HG03095 (cell line): ENCODE measurements at regions not wholly inside any gene's neighbourhood (a gene's known extent, or its start where the extent isn't known, plus 50 kb on each side); places are given as distances from the start of the nearest gene placed in this dataset.
"Not testable (repeated sequence)": the region's sequence is repeated elsewhere in the genome, so short reads cannot be mapped to it uniquely, and the experiment has no call there.

Experiments used
- ATAC-seq: cut with Tn5 transposase; IDR thresholded peaks from one replicate; pipeline ENCODE4 v1.9.1; 2021; ENCODE audit warnings: moderate library complexity; ENCODE audit not compliant: unreplicated experiment

DNA sequence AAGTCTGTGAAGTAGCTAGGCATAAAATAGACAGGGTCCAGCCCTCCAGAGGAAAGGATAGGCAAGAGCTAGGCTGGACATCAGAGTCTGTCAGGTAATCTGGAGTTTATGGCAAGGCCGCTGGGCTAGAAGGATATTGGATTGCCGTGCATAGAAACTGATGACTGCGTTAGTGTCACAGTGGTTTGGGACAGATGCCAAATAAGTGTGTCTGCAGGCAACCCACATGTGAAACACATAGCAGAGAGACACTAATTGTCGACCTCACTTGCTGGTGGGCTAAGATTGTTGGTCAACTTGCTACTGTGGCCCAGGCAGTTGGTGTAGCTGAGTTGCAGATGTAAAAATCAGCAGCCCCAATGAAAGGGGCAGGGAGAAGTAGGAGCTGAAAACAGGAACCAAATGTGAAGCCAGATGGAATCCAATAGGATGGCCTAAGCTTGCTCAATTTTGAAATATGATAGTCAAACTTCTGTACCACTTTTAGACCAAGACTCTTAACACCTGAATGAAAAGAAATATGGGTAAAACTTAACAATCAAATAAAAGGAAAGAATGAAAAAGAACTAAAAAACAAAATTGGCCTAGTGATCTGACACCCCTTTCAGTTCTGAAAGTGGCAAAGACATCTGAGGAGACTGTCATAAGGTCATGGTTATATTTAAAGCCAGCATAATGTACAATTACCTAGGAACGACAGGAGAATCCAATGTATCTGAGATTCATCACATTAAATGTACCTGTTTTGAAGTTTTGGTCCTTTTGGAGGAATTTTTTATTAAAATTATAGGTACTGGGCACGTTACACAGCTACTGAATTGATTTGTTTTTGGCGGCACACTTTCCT lies 243.3 kb upstream of the ACTBL2 start:
- ATAC-seq, result no peak

DNA sequence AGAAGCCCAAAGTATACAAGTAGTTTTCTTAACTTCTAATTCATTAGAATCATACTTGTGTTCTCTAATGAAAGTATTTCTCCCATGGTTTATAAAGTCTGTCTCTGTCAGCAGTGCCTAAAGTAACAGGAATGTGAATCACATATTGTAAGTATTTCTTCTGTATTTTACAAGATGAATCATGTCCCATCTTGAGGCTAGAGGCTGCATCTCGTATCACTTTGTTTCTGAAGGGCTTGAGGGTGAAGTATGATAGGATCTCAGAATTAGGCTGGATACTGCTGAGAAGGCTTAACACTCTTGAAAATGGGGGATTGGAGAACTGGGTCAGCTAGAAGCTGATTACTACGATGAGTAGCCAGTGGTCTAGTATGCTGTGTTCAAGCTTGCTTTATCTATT lies 242.2 kb upstream of the ACTBL2 start:
- no peak for ATAC-seq

DNA sequence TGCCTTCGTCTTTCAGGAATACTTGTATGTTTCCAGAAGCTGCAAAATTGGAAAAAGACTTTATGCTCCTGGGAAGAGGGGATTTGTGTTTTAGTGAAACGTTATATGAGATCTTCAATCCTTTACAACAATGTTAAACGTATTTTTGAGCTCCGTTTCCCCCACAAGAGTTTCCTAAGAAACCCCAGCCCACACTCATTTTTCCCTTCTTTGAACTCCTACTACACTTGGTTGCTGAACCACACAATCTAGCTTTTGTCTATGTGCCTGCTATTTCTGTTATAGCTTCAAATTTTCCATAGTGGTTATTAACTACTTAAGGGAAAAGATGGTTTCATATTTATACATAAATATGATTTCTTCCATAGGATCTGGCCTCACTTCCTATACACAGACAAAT lies 238.6 kb upstream of the ACTBL2 start:
- no peak for ATAC-seq

DNA sequence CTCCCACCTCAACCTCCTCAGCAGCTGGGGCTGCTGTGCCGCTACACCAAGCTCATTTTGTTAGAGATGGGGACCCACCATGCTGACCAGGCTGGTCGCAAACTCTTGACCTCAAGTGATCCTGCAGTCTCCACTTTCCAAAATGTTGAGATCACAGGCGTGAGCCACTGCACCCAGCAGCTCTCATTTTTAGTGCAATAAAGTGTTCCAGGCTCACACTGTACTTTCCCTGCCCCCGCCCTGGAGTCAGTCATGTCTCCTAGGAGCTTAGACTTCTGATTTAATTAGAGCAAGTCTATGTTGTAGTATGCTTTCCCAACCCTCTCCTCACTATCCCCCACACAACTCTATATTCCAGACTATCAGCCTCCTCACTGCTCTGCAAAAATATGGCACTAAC lies 238.0 kb upstream of the ACTBL2 start:
- no peak for ATAC-seq

DNA sequence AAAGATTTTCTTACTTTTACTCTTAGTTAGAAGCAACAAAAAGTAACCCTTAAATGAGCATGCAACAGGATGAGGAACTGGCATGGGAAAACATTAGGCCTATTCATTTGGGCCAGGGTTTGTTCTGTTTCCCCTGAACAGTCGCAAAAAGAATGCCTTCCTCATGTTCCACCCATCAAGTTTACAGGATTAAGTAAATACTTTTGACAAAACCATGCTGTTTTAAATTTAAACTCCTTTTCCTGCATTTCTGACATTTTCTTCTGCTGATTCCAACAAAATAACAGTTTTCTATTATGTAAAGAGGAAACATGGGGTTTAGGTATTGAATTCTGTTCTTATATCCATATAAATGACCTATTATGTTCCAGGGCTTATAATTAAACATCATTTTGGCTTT lies 236.6 kb upstream of the ACTBL2 start:
- ATAC-seq, result no peak

DNA sequence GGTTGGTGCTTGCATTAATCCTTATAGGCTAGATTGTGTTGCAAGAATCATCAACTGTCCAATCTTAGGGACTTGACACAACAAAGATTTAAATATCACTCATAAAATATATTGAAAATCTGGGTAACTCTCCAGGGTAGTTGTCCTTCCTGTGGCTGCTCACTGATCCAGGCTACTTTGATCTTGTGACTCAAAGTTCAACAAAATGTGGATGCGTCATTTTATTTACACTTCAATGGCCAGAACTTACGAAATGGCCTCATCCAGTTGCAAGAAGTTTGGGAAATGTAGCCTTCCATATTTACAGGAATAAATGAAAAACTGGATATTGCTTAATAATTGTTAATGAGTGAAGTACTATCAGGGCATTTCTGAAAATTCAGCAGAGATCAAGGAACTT lies 235.5 kb upstream of the ACTBL2 start:
- no peak for ATAC-seq

DNA sequence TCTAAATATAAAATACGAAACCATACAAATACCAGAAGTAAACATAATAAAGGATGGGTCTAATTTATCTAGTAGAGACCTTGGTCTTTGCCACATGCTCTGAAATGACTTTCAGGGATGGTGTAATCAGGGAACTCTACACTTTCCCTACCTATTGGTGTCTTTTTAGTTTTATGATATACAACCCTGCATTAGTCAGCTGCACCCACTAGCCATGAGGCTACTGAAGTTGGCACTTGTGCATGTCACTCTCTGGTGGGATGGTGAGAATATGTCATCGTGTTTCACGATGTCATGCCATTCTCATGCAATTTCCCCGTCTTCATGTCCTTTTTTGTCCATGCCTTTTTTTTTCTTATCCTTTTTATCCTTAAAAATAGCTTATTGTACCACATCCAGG lies 234.9 kb upstream of the ACTBL2 start:
- ATAC-seq, result no peak

DNA sequence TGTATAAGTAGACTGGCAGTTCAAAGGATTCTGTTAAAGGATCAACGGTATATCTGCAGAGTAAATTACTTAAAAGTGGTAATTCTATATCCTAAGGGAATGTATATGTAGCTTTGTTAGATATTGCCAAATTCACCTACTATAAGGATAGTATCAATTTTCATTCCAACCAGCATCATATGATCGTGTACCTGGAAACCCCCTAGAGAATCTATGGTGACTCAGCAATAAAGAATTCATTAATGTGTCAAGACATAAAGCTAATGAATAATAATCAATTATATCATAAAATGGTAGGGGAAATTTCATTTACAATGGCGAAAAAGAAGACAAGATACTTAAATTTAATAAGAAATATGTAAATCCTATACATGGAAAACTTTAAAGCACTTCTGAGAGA lies 234.1 kb upstream of the ACTBL2 start:
- no peak for ATAC-seq

DNA sequence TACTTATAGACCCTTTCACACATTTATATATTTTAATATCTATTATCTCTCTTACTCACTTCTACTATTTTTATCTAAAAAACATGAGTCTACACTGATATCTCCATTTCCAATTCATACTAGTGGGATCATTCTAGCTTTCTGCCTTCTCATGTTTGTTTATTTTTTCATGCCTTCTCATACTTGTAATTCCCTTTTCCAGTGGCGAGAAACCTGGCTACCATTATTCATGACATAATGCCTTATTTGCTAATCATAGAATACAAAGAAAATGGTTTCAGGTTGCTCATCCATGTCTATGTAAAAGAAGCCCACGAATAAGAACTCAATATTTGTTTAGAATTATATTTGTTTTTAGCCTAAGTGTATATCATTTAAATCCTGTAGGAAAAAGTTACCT lies 232.7 kb upstream of the ACTBL2 start:
- ATAC-seq, result no peak

DNA sequence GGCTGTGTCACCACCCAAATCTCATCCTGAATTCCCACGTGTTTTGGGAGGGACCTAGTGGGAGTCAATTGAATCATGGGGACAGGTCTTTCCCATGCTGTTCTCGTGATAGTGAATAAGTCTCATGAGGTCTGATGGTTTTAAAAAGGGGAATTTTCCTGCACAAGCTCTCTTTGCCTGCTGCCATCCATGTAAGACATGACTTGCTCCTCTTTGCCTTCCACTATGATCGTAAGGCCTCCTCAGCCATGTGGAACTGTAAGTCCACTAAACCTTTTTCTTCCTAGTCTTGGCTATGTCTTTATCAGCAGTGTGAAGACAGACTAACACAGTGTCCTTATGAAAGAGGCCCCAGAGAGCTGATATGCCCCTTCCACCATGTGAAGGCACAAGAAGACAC lies 230.9 kb upstream of the ACTBL2 start:
- not testable (repeated sequence) for ATAC-seq

DNA sequence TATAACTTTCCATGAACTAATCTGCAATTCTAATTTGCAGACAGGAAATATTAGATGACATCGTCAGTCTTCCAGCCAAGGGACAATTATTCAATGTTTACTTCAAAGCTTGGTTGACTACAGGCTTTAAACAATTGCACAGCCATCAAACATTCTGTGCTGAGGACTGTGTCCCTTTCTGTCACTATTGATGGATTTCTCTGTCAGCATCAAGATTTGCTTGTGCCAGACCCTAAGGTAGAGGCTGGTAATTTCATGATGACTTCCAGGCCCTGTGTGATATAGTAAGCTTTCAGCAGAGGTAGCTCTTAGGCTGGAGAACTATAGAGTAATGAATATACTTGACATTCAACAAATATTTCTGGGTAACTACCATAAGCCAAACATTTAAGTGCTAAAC lies 229.3 kb upstream of the ACTBL2 start:
- no peak for ATAC-seq

DNA sequence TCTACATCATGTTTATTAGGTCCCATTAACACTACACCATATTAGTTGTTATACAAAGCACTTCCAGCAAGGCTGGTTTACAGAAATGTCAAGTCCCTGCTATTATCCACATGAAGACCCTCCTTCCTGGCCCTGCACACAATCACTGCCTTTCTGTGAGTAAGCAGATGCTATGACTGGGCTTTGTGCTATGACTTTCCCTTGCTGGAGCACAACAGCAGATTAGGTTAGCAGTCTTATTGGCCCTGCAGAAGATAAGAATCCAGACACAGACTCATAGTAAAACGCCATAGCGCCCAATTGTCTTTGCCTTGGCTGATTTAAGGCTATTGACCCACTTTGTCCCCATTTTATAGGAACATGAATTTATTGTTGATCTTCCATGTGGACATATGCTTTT lies 228.9 kb upstream of the ACTBL2 start:
- no peak for ATAC-seq

DNA sequence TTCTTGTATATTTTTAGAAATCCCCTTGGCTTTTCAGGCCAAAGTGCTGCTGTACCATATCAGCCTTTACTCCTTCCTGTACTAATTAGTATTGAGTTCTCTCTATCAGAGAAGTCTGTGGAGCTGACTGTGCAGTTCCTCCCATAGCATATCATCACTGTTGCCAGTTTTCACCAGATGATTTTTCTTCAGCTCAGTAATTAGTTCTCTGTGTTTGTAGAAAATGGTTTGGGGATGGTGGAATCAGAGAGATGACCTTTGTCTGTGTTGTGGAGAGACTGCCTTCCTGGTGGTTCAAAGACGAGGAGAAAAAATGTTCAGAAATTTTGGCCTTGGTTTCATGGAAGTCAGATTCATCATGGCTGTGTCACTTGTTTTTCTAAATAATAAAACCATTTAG lies 227.5 kb upstream of the ACTBL2 start:
- no peak for ATAC-seq

DNA sequence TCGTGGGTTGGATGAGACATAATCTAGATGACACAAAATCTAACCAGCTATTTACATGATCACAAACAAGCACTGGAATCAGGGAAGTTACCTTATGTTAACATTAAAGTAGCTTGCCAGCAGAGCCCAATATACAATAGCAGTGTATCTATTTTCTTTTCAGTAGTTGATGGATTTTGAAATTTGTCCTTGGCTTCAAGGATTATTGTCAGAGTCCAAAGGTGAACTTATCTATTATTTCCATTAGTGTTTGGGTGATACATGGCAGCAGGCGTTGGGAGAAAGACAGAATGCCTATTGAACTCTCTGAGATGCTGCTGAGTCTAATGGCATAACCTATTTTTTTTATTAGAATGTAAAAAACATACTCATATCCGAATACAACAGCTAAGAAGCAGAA lies 223.2 kb upstream of the ACTBL2 start:
- ATAC-seq, result no peak

DNA sequence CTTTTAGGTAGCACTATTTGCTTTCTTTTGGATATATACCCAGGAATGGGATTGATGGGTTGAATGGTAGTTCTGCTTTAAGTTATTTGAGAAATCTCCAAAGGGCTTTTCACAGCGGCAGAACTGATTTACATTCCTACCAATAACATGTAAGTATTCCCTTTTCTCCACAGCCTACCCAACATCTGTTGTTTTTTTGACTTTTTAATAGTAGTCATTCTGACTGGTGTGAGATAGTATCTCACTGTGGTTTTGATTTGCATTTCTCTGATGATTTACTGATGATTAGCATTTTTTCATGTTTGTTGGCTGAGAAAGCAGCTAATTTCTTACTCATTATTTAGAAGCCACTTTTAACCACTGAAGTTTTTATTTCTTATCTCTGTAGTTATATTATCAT lies 221.1 kb upstream of the ACTBL2 start:
- ATAC-seq, result no peak

DNA sequence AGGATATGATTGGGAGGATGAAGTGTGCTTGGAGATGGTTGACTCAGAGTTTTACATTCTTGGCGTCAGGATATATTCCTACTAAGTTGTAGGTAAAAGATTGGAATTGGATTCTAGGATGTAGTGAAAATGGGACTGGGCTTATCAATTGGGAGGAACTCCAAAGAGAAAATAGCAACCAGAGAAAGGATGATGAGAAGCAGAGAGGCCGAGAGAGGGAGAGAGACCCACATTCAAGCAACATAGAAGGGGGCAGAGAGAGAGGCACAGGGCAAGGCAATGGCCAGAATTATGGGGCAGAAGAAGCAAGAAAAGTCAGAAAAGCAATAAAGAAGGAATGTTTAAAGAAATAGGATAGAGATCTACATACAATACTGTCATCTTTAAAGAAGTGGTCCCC lies 217.9 kb upstream of the ACTBL2 start:
- no peak for ATAC-seq

DNA sequence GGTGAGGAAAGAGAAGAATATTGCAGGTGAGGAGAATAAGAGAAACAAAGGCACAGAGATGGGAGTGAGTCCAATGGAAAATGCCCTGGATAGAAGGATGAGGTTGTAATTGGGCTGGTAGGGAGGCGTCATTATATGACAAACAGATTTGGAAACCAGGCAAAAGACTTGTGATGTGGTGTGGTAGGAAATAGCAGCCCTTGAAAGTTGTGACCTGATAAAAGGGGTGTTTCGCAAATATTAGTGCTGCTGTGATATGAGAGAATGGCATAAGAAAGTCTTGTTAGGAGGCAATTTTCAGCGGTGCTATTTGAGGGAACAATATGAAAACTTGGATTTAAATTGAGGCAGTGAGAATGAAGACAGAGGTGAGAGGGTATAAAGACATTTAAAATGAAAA lies 217.5 kb upstream of the ACTBL2 start:
- no peak for ATAC-seq

DNA sequence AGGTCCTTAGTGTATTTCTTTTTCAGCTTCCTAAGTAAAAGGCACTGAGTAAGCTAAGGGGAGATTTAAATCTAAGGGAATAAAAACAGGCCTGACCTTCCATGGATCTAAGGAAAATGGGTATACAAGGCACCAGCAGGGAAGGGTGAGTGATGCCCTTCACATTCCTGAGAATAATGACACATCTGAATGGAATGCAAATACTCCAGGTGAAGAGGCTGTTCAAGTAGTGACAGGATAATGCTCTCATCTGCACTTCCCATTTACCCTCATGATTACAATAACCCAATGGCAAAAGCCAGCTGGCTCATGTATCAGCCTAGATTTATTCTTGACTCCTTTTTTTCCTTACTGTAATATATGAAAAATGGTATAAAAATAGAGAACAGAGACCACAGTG lies 216.2 kb upstream of the ACTBL2 start:
- ATAC-seq, result no peak

DNA sequence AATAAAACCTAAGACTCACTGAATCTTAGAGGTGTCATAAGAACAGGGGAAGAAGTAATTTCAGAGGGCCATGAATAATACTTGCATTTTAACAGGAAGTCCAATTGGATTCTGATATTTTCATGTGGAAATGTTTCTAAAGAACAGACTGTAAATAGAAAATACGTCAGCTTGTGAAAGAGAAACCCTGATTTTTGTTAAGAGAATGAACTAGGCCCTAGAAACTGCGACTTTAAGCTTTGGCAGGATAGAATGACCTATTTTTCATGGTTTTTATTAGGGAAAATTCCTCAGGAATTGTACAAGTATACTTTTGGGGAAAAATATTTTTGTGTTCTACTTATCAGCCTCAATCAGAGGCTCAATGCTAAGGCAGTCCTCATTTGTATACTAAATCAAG lies 215.5 kb upstream of the ACTBL2 start:
- ATAC-seq, result no peak

DNA sequence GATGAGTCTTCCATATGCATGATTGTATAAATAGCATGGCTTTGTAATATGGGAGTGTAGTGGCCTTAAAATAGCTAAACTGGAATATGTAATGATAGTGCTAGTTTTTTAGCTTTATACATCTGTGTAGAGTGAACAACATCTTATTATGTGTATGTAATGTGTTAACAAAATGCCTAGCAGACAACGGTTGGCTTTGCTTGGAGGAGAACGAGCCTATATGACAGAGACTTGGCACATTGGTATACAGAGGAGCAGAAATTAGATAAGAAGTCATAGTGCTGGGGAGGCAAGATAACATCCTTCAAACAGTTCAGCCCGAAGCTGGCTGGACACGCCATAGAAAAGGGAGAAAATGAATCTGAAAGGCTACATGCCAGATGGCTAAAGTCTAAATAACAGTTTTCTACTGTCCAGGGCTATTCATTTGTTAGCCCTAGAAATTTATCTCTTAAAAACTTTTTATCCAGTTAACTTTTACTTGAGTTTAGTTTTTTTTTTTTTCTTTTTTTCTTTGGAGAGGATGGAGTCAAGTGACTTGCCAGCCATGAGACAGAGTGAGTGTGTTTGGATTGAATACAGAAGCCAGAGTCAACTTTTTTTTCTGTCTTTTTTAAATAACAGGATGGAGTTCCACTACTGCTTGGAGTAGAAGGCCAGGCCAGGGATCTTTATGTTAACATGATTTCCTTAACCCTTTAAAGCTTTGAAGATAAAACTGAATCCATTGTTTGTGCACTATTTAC lies 214.4 kb upstream of the ACTBL2 start:
- ATAC-seq, result no peak

DNA sequence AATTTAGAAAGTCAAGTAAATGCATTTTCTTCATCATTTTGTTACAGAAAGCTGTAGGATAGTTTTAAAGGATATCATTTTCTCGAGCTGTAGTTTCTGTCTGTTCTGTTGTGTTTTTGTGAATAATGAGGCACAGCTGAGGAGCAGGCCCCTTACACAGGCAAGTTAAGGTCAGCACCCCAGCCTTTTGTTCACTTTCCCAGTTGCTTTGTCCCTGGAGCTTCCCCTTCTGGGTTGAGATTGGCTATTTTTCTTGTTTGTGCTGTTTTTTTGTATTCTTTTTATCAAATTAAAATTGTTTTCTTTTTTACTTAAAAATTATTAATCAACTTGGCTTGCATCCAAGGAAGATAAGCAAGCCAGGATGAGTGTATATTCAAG lies 213.8 kb upstream of the ACTBL2 start:
- no peak for ATAC-seq

DNA sequence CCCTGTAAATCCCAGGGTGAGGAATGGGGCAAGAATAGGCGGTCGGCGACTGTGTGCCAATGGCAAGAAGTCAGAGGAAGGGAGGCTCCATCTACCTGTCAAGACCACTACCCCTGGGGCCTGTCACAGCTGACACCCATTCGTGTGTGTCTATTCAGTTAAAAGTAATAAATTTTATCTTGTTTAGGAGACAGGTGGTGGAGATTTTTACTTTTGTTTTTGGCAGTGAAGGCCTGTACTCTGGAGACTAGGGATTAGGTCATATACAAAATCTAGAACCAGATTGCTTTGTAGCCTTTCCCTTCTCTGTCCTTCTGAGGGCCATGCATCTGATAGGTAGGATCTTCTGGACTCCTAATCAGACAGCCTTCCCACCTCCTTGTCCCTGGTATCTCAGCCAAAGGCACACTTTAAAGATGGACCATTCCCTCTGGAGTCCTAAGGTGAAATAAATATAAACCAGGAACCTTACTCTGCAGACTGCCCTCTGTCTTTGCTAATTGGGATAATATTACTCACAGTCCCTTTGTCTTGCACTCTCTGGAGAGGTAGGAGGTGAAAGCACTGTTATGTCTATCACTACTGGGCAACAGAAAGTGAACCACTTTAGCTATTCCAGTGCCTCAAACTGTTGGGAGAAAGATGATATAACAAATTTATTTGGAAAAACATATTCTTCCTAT lies 213.2 kb upstream of the ACTBL2 start:
- no peak for ATAC-seq
